Right lobe of liver (tissue), 6 donors: ENCODE measurements at regions not wholly inside any gene's neighbourhood (a gene's known extent, or its start where the extent isn't known, plus 50 kb on each side); places are given as distances from the start of the nearest gene placed in this dataset.

Experiments
- ATAC-seq, 4 donors: fragments of 200-7000 bp; cut with Tn5 transposase; one replicate each; pipeline ENCODE4 v1.9.1; 2020; ENCODE audit warnings: mild to moderate bottlenecking in 4 of 4, moderate library complexity in 4 of 4
- DNase-seq, 3 donors: peaks; one replicate each; pipeline ENCODE4 v3.0.0-alpha.2; 2020
- H3K27ac ChIP-seq, 3 donors: fragments of 200-600 bp; one replicate each; pipeline ENCODE4 v1.8.0; 2022
- H3K27me3 ChIP-seq, 2 donors: fragments of 200-600 bp; one replicate each; pipeline ENCODE4 v1.8.0; 2022
- H3K36me3 ChIP-seq, 4 donors: fragments of 200-600 bp; sonication (generic) in 1 of 4; one replicate each; pipeline versions ENCODE4 v1.5.1 to v1.8.0; 2017 to 2022; ENCODE audit warnings: control low read depth in 1 of 4
- H3K4me1 ChIP-seq, 4 donors: fragments of 200-600 bp; sonication (generic) in 1 of 4; one replicate each; pipeline versions ENCODE4 v1.5.1 to v1.8.0; 2017 to 2022; ENCODE audit warnings: control low read depth in 1 of 4
- H3K4me3 ChIP-seq, 3 donors: fragments of 200-600 bp; one replicate each; pipeline ENCODE4 v1.8.0; 2022
- H3K9me3 ChIP-seq, 4 donors: fragments of 200-600 bp; sonication (generic) in 1 of 4; one replicate each; pipeline versions ENCODE4 v1.5.1 to v1.8.0; 2017 to 2022; ENCODE audit warnings: control low read depth in 1 of 4
- CTCF ChIP-seq, 4 donors: fragments of 200-600 bp in 3 of 4; fragments of 450-650 bp in 1 of 4; IDR thresholded peaks; one replicate each; pipeline versions ENCODE4 v1.5.1 to v1.8.0; 2016 to 2022; ENCODE audit warnings: antibody characterized with exemption in 4 of 4, mild to moderate bottlenecking in 2 of 4
- POLR2A ChIP-seq: fragments of 450-650 bp; IDR thresholded peaks from one replicate; pipeline ENCODE4 v1.6.1; 2017; ENCODE audit warnings: antibody characterized with exemption, mild to moderate bottlenecking
- WGBS: methylation state at CpG from one replicate; pipeline ENCODE4 v1.1.6; 2018; ENCODE audit warnings: low coverage, low lambda C conversion rate; ENCODE audit not compliant: insufficient coverage; ENCODE audit errors: missing lambda C conversion rate; 5-methylcytosine and 5-hydroxymethylcytosine counted together
- intact Hi-C, 2 donors: fragments of 100-400 bp; cut with DNase I; formaldehyde crosslinking; loops; one replicate each; pipeline versions ENCODE4 v1.11.2 to v1.14.1; 2022
- donor health status: DM: no; HTN: yes; CAD: no.
- donor health status: DM: no; HTN: no; CAD: no.
- donor health status: DM: no; HTN: no; CAD: no.
- donor health status: DM: no; HTN: yes; CAD: no.
- donor health status: DM: no; HTN: yes; CAD: no.

DNA sequence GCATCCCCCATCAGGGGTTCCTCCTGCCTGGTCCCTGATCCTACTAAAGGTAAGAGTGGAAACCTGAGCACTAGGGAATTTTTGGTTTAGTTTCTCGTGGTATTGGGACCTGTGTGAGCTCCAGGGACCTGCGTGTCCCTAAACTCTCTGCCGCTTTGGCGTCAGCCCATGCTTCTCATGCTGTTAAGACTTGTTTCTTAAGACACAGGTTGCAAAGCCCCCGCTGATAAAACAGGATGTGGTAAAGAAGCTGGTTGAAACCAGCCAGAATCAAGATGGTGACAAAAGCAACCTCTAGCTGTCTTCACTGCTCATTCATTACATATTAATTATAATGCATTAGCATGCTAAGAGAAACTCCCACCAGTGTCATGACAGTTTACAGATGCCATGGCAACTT is 64.6 kb downstream of the LYZL4 start:
- Histone ChIP-seq H3K27ac (no peak overlapping the region), H3K4me1 (no peaks in the 10 kb centered on the region), H3K36me3 (no peaks in the 10 kb centered on the region), H3K4me3 (no peak overlapping the region), H3K9me3 (no peaks in the 10 kb centered on the region), H3K27me3 (no peaks in the 10 kb centered on the region)
- TF ChIP-seq POLR2A (no peak), CTCF (IDR thresholded peaks at IDR 0.05) (no peak)
- intact Hi-C loops: no loop called here
- 48% methylated on average over 5 of the region's 5 CpGs for WGBS
- DNase-seq (no peak), ATAC-seq (no peak)

DNA sequence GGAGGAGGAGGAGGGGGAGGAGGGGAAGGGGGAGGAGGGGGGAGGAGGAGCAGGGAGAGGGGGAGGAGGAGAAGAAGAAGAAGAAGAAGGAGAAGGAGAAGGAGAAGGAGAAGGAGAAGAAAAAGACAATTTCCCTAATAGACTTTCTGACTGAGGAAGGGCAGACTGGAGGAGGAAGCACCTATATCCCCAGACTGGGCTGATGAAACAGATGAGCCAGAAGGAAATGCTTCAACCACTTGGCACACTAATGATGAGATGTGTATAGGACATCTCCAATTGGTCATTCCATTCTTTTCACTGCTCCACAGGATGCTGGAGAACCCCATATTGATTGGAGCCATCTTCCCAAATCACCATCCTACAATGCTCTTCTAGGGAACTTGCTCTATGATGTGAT is 69.9 kb downstream of the LYZL4 start:
- DNase-seq: no peak
- no peaks in the 10 kb centered on the region for H3K9me3 ChIP-seq
- intact Hi-C loops: no loop called here
- no peaks in the 10 kb centered on the region for H3K4me1 ChIP-seq
- H3K36me3 ChIP-seq: no peaks in the 10 kb centered on the region
- H3K27me3 ChIP-seq: no peaks in the 10 kb centered on the region
- H3K27ac ChIP-seq: no peak overlapping the region
- no peak overlapping the region for H3K4me3 ChIP-seq
- ATAC-seq: no peak
- TF ChIP-seq CTCF (IDR thresholded peaks at IDR 0.05): no peak
- no peak for TF ChIP-seq POLR2A

DNA sequence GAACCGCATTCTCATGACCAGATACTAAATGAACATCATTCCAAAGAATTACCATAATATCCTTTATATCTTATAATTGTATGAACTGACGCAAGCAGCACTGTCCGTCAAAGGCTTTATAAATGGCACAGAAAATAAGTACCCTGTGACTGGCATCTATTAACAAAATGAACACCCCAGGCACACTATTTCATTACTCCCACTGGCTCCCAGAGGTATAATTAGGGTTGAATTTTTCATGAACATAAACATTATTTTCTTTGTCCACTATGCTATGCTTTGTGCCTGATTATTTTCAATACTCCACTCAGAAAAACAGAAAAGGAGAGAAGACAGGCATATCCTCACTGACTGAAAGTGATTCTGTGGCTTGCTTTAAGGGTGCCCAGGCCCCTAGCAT is 71.1 kb downstream of the LYZL4 start:
- Histone ChIP-seq H3K4me1 (no peaks in the 10 kb centered on the region), H3K27ac (no peak overlapping the region), H3K4me3 (no peak overlapping the region), H3K36me3 (no peaks in the 10 kb centered on the region), H3K27me3 (no peaks in the 10 kb centered on the region), H3K9me3 (no peaks in the 10 kb centered on the region)
- ATAC-seq (no peak), DNase-seq (no peak)
- intact Hi-C loops: no loop called here
- 77% methylated on average over 3 of the region's 3 CpGs for WGBS
- no peak for TF ChIP-seq CTCF (IDR thresholded peaks at IDR 0.05)
- no peak for TF ChIP-seq POLR2A

DNA sequence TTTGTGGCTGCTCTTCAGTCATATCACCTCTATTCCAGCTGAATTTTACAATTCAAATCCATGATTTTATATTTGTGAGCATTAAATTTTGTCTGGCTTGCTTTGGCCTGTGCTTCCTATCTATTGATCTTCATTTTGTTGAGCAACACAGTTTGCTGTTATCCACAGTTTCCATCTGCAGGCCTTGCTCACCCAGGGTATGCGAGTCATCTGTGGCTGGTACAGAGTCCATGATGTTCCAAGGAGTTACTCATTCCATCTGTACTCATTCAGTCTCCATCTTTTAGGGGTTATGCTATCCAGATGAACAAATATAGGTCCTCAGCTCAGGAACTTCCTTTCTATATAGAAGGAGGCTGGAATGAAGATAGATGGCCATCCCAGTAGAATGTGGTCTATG is 70.1 kb upstream of the CCK start:
- TF ChIP-seq CTCF (IDR thresholded peaks at IDR 0.05) (no peak), POLR2A (no peak)
- ATAC-seq (peak in 1 of 4 donors; percentile 67), DNase-seq (no peak)
- Histone ChIP-seq H3K36me3 (no peaks in the 10 kb centered on the region), H3K4me3 (no peak overlapping the region), H3K9me3 (no peaks in the 10 kb centered on the region), H3K27ac (no peak overlapping the region), H3K4me1 (no peaks in the 10 kb centered on the region), H3K27me3 (no peaks in the 10 kb centered on the region)
- 27% methylated on average over 1 of the region's 1 CpG for WGBS
- intact Hi-C loops: no loop called here

DNA sequence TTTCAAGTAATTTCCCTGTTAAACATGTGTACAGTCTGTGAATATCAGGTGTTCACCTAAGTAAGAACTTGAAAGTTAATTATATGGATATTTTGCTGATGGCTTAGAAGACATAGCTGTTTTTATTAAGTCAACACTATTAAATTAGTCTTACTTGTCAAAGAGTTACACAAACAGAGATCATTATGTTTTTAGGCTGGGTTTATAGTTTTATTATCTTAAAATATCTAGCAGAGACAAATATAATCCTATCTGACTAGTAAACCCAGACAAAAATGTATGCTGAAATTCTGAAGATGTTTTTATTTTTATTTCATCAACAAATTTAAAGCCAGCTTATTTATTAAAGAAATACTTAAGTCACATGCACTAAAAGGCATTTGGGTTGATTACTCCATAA is 51.2 kb upstream of the CCK start:
- H3K9me3 ChIP-seq: no peaks in the 10 kb centered on the region
- H3K27ac ChIP-seq: no peak overlapping the region
- H3K4me3 ChIP-seq: no peak overlapping the region
- intact Hi-C loops: no loop called here
- no peak for DNase-seq
- H3K36me3 ChIP-seq: no peaks in the 10 kb centered on the region
- no peak for ATAC-seq
- H3K27me3 ChIP-seq: no peaks in the 10 kb centered on the region
- H3K4me1 ChIP-seq: no peaks in the 10 kb centered on the region
- TF ChIP-seq POLR2A (no peak), CTCF (IDR thresholded peaks at IDR 0.05) (no peak)
